Liver (tissue), 3 donors: ENCODE measurements at regions not wholly inside any gene's neighbourhood (a gene's known extent, or its start where the extent isn't known, plus 50 kb on each side); places are given as distances from the start of the nearest gene placed in this dataset.

ENCODE experiments used
- ATF3 ChIP-seq: IDR thresholded peaks from 2 replicates; pipeline ENCODE4 v1.6.1; 2016; ENCODE audit warnings: antibody characterized with exemption
- CTCF ChIP-seq: fragments of 150-350 bp; IDR thresholded peaks from 2 replicates; pipeline ENCODE4 v1.5.1; 2017; ENCODE audit warnings: improper control_type of control experiment, low read depth, low read length; ENCODE audit not compliant: missing input control
- GABPA ChIP-seq, 2 donors: IDR thresholded peaks in 1 of 2; conservative IDR thresholded peaks in 1 of 2; 2 replicates each; pipeline ENCODE4 v1.6.1; 2016; ENCODE audit warnings: antibody characterized with exemption in 2 of 2, mild to moderate bottlenecking in 1 of 2, moderate library complexity in 1 of 2
- JUND ChIP-seq, 2 donors: IDR thresholded peaks; 2 replicates each; pipeline ENCODE4 v1.6.1; 2016; ENCODE audit warnings: antibody characterized with exemption in 2 of 2
- MAX ChIP-seq: IDR thresholded peaks from 2 replicates; pipeline ENCODE4 v1.6.1; 2016; ENCODE audit warnings: antibody characterized with exemption
- RAD21 ChIP-seq, 2 donors: IDR thresholded peaks; 2 replicates each; pipeline ENCODE4 v1.6.1; 2016; ENCODE audit warnings: antibody characterized with exemption in 2 of 2, mild to moderate bottlenecking in 2 of 2
- REST ChIP-seq: IDR thresholded peaks from 2 replicates; pipeline ENCODE4 v1.6.1; 2016; ENCODE audit warnings: antibody characterized with exemption, mild to moderate bottlenecking
- SP1 ChIP-seq: IDR thresholded peaks from 2 replicates; pipeline ENCODE4 v1.6.1; 2018; ENCODE audit warnings: antibody characterized with exemption, mild to moderate bottlenecking
- TAF1 ChIP-seq: conservative IDR thresholded peaks from 2 replicates; pipeline ENCODE4 v1.6.1; 2016; ENCODE audit warnings: antibody characterized with exemption, mild to moderate bottlenecking
- donor health status: healthy.
- donor health status: healthy.

GRCh38 chr12:28874758-28875157 is 274.3 kb upstream of the FAR2 start:
- TF ChIP-seq CTCF (no peak), RAD21 (IDR thresholded peaks at IDR 0.05) (no peak), REST (no peak), MAX (no peak), TAF1 (no peak), JUND (IDR thresholded peaks at IDR 0.05) (no peak), SP1 (no peak), ATF3 (no peak), GABPA (IDR thresholded peaks at IDR 0.05 in 1 of 2, conservative IDR thresholded peaks at IDR 0.05 in 1 of 2) (no peak)
